SIG-M5 treated with dmso at 0.1 percent for 504 hours (cell line): ENCODE measurements at regions not wholly inside any gene's neighbourhood (a gene's known extent, or its start where the extent isn't known, plus 50 kb on each side); places are given as distances from the start of the nearest gene placed in this dataset.

Experiments
- DNase-seq: peaks from one replicate; lab custom pipeline; 2025; ENCODE audit not compliant: unreplicated experiment; lab: John Stamatoyannopoulos, UW

GRCh38 chr4:18366892-18367291, 345.3 kb upstream of the LCORL start:
- peak; percentile 54 for DNase-seq

- no peak for DNase-seq
Measured at GRCh38 chr4:18366136-18366535, 344.6 kb upstream of the LCORL start.

- DNase-seq, result no peak
Measured at GRCh38 chr4:18343581-18343980, 322.0 kb upstream of the LCORL start.

GRCh38 chr4:18342847-18343246, 321.3 kb upstream of the LCORL start:
- no peak for DNase-seq

- DNase-seq, result no peak
Measured at GRCh38 chr4:18321956-18322530, 300.5 kb upstream of the LCORL start.

- DNase-seq, result no peak
Measured at GRCh38 chr4:18319431-18319830, 297.9 kb upstream of the LCORL start.

- no peak for DNase-seq
Measured at GRCh38 chr4:18318682-18319388, 297.3 kb upstream of the LCORL start.

GRCh38 chr4:18314731-18315130, 293.2 kb upstream of the LCORL start:
- no peak for DNase-seq

- no peak for DNase-seq
Measured at GRCh38 chr4:18297684-18298083, 276.1 kb upstream of the LCORL start.

- DNase-seq, result no peak
Measured at GRCh38 chr4:18296411-18296810, 274.9 kb upstream of the LCORL start.

- no peak for DNase-seq
Measured at GRCh38 chr4:18294846-18295245, 273.3 kb upstream of the LCORL start.

GRCh38 chr4:18294021-18294420, 272.5 kb upstream of the LCORL start:
- DNase-seq, result no peak

GRCh38 chr4:18292411-18292810, 270.9 kb upstream of the LCORL start:
- DNase-seq, result no peak

GRCh38 chr4:18291981-18292380, 270.4 kb upstream of the LCORL start:
- DNase-seq, result no peak

GRCh38 chr4:18291256-18291655, 269.7 kb upstream of the LCORL start:
- no peak for DNase-seq

GRCh38 chr4:18285357-18285756, 263.8 kb upstream of the LCORL start:
- DNase-seq, result no peak

- DNase-seq, result no peak
Measured at GRCh38 chr4:18278244-18278643, 256.7 kb upstream of the LCORL start.

GRCh38 chr4:18262832-18263231, 241.3 kb upstream of the LCORL start:
- DNase-seq, result no peak

- DNase-seq, result no peak
Measured at GRCh38 chr4:18252052-18252451, 230.5 kb upstream of the LCORL start.

GRCh38 chr4:18250564-18250963, 229.0 kb upstream of the LCORL start:
- DNase-seq, result no peak

GRCh38 chr4:18248611-18249010, 227.1 kb upstream of the LCORL start:
- no peak for DNase-seq

- no peak for DNase-seq
Measured at GRCh38 chr4:18247189-18247588, 225.6 kb upstream of the LCORL start.
